Omental fat pad (tissue), 3 donors: ENCODE measurements at regions not wholly inside any gene's neighbourhood (a gene's known extent, or its start where the extent isn't known, plus 50 kb on each side); places are given as distances from the start of the nearest gene placed in this dataset.

ENCODE experiments used
- ATAC-seq: fragments of 150-250 bp; one replicate; pipeline ENCODE4 v1.9.1; 2016; ENCODE audit warnings: mild to moderate bottlenecking, moderate library complexity; ENCODE audit not compliant: low FRiP score
- DNase-seq: peaks from one replicate; pipeline ENCODE4 v3.0.0-alpha.2; 2019; ENCODE audit warnings: low spot score
- TF ChIP-seq, protein P1 (sequence below), 3 donors: fragments of 450-650 bp; IDR thresholded peaks; one replicate each; pipeline ENCODE4 v1.5.1; 2016 to 2017; ENCODE audit warnings: antibody characterized with exemption in 3 of 3, mild to moderate bottlenecking in 3 of 3, moderate library complexity in 2 of 3

DNA sequence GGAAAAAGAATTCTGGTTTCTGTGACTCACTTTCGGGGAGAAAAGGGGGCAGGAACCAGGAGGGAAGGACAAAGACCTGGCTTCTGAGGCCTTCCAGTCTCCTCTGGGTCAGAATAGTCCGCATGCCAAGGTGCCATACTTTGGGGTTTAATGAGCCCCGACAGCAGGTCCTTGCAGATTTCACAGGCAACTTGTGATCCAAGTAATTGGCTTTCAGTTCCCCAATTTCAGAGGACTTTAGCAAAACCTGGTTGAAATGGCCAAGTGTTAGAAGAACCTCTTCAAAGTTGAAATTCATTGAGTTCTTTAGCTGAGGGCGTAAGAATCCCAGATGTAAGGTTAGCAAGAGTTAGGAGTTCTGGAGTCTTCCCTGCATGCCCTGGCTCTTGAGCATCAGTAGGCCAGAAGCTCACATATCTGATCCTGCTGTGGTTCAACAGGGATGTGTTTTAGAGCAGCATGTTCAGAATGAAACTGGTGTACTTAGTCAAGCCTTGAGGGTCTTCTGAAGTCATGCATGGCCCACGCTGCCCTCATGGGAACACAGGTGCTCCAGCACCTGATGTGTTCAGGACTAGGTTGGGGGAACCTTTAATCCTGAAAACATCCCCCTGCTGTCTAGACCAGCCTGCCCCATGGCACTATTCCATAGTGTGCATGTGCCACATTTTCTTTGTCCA, 143.0 kb downstream of the NUP35 start:
- no peak for ATAC-seq
- TF ChIP-seq, protein P1, sequence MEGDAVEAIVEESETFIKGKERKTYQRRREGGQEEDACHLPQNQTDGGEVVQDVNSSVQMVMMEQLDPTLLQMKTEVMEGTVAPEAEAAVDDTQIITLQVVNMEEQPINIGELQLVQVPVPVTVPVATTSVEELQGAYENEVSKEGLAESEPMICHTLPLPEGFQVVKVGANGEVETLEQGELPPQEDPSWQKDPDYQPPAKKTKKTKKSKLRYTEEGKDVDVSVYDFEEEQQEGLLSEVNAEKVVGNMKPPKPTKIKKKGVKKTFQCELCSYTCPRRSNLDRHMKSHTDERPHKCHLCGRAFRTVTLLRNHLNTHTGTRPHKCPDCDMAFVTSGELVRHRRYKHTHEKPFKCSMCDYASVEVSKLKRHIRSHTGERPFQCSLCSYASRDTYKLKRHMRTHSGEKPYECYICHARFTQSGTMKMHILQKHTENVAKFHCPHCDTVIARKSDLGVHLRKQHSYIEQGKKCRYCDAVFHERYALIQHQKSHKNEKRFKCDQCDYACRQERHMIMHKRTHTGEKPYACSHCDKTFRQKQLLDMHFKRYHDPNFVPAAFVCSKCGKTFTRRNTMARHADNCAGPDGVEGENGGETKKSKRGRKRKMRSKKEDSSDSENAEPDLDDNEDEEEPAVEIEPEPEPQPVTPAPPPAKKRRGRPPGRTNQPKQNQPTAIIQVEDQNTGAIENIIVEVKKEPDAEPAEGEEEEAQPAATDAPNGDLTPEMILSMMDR (IDR thresholded peaks at IDR 0.05), result no peak

DNA sequence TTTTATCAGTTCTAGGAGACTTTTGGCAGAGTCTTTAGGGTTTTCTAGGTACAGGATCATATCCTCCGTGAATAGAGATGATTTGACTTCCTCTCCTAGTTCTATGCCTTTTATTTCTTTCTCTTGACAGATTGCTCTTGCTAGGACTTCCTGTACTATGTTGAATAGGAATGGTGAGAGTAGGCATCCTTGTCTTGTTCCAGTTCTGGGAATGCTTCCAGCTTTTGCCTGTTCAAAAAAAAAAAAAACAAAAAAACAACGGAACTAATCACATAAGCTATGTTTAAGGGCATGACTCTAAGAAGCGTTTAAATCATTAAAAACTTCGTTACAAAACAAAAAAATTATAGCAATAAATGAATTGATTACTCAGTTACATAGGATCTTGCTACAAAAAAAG, 145.7 kb downstream of the NUP35 start:
- no peak for DNase-seq
- no peak for ATAC-seq
- TF ChIP-seq, protein P1 (IDR thresholded peaks at IDR 0.05), result no peak

More for the DNA sequence above, 143.0 kb downstream of the NUP35 start:
- no peak for DNase-seq

DNA sequence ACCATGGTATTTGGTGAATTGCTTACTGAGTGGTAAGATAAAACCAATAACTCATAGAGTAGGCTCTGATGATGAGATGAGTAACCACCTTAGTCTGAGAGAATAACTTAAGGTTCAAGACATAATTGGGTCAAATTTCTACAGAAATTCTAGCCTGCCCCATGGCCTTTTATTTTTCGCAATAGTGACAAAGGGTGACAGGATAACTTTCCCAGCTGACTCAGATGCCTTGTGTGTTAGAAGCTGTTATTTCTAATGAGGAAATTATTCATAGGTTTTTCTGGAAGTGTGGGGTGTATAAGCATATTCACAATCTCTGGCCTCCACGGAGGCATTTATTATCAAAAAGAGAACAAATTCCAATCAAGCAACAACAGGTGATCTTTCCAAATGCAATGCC, 159.0 kb downstream of the NUP35 start:
- TF ChIP-seq, protein P1 (IDR thresholded peaks at IDR 0.05), result no peak
- ATAC-seq (no peak), DNase-seq (no peak)

DNA sequence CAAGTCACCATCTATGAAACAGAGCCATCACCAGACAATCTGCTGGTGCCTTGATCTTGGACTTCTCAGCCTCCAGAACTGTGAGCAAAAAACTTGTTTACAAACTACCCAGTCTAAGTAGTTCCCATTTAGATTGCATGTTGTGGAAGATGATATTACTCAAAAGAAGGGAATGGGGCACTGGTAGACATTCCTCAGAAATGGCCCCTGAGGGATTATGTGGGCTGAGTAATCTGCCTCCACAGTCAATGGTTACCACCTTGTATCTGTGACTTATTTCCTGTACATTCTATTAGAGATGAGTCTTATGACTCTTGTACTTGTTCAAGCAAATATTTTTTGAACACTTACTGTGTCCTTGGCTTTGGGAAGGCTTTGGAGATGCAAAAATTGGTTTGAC, 160.4 kb downstream of the NUP35 start:
- TF ChIP-seq, protein P1 (IDR thresholded peaks at IDR 0.05), result no peak
- ATAC-seq (no peak), DNase-seq (no peak)

DNA sequence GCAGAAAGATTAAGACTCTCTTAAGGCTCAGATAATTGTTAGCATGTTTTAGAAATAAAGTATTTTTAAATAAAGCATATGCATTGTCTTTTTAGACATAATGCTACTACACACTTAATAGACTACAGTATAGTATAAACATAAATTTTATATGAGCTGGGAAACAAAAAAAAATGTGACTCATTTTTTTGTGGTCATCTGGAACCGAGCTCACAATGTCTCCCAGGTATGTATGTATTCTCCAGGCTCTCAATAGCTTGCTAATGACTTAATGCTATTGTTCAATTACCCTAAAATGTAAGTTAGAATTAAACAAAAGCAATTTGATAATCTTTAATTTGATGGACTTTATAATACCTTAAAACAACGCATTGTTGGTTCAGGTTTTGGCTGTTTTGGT, 167.2 kb downstream of the NUP35 start:
- no peak for ATAC-seq
- TF ChIP-seq, protein P1 (IDR thresholded peaks at IDR 0.05), result no peak
- no peak for DNase-seq

DNA sequence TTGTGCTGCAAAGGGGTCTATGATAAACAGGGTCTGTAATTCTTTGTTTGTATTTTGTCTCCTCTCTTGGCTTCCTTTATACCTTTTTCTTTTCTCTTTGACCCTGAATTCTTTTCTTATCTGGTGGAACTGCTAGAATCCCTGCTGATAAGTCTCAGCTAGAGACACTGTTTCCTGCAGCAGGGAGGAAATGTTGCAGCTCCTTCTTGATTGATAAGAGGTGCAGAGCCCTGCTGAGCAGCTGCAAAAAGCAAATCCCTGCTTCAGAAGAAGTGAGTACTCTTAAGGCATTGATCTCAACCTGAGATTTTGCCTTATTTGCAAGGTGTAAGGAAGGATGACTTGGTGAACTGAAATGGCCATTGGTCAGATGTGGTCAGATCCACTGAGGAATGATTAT, 167.8 kb downstream of the NUP35 start:
- DNase-seq (no peak), ATAC-seq (no peak)
- TF ChIP-seq, protein P1 (IDR thresholded peaks at IDR 0.05), result no peak

DNA sequence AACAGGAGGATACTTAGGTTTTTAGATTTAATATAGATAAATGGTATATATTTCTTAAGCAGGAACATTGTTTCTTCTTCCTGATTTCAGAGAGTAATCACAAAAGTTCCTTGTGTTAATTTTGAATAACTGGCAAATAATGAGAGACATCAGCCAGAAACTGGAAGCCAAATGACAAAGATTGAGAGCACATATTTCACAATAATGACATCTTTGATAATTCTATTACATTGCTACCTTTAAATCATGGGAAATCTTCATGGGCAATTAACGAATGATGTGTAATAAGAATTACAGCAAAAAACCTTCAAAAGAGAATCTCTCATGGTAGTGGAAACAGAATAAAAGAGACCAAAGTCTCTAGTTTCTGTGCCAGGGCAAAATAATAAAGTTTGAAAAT, 215.1 kb downstream of the NUP35 start:
- TF ChIP-seq, protein P1 (IDR thresholded peaks at IDR 0.05), result no peak
- DNase-seq (no peak), ATAC-seq (no peak)
